ENCODE measurements at regions not wholly inside any gene's neighbourhood (a gene's known extent, or its start where the extent isn't known, plus 50 kb on each side); places are given as distances from the start of the nearest gene placed in this dataset.
"Not testable (repeated sequence)": the region's sequence is repeated elsewhere in the genome, so short reads cannot be mapped to it uniquely, and the experiment has no call there.

DNA sequence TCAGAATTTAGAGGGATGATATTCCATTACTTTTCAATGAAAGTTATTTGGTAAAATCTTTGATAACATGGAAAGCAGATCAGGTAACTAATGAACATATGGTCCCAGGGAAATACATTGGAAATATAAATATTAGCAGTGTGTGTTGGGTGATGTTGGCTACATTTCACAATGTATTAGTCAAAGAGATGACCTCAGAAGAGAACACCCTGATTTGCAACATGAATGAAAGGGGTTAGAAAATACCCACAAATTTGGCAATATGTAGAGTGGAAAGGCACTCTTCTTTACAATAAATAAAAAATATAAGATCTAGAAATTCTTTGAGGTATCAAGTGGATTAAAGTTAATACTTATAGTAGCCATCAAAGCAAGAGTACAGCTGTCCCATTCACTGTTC lies 606.7 kb downstream of the PSAT1 start:
- H3K4me3 ChIP-seq (ENCODE audit: low read depth, low read length), result no peak overlapping the region
- ChIA-PET POLR2A (no interaction called here), CTCF (no interaction called here)
- TF ChIP-seq, protein P1, sequence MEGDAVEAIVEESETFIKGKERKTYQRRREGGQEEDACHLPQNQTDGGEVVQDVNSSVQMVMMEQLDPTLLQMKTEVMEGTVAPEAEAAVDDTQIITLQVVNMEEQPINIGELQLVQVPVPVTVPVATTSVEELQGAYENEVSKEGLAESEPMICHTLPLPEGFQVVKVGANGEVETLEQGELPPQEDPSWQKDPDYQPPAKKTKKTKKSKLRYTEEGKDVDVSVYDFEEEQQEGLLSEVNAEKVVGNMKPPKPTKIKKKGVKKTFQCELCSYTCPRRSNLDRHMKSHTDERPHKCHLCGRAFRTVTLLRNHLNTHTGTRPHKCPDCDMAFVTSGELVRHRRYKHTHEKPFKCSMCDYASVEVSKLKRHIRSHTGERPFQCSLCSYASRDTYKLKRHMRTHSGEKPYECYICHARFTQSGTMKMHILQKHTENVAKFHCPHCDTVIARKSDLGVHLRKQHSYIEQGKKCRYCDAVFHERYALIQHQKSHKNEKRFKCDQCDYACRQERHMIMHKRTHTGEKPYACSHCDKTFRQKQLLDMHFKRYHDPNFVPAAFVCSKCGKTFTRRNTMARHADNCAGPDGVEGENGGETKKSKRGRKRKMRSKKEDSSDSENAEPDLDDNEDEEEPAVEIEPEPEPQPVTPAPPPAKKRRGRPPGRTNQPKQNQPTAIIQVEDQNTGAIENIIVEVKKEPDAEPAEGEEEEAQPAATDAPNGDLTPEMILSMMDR (IDR thresholded peaks at IDR 0.05; ENCODE audit: low read depth, low read length), result no peak
- H3K27me3 ChIP-seq (ENCODE audit: control insufficient read depth, insufficient read depth, low read length), result no peaks in the 10 kb centered on the region
- no peaks in the 10 kb centered on the region for H3K9me3 ChIP-seq (ENCODE audit: control insufficient read depth, insufficient read depth, low read length)
- no peak for DNase-seq (ENCODE audit: low read depth, low spot score)
- H3K27ac ChIP-seq (ENCODE audit: low read depth, low read length), result no peak overlapping the region

- no peak overlapping the region for H3K4me3 ChIP-seq (ENCODE audit: low read depth, low read length)
- TF ChIP-seq, protein P1 (IDR thresholded peaks at IDR 0.05; ENCODE audit: low read depth, low read length), result no peak
- POLR2A ChIA-PET, result interaction anchor here (1.1 kb wide), 1 partner anchor 33 kb away, joined by 3 read pairs; no protein-coding TSS in a partner anchor
- CTCF ChIA-PET, result interaction anchor here (0.7 kb wide), 1 partner anchor 34 kb away, joined by 4 read pairs; no protein-coding TSS in a partner anchor
- no peaks in the 10 kb centered on the region for H3K27me3 ChIP-seq (ENCODE audit: control insufficient read depth, insufficient read depth, low read length)
- H3K27ac ChIP-seq (ENCODE audit: low read depth, low read length), result no peak overlapping the region
- H3K9me3 ChIP-seq (ENCODE audit: control insufficient read depth, insufficient read depth, low read length), result peaks cover 2% of the 10 kb centered on the region; the same call in 1 of the 2 replicates
- no peak for DNase-seq (ENCODE audit: low read depth, low spot score)
Measured at GRCh38 chr9:78904686-78905085, 607.8 kb downstream of the PSAT1 start.

- ChIA-PET CTCF (no interaction called here), POLR2A (interaction anchor here (1.1 kb wide), 1 partner anchor 34 kb away, joined by 3 read pairs; no protein-coding TSS in a partner anchor)
- H3K27ac ChIP-seq (ENCODE audit: low read depth, low read length), result no peak overlapping the region
- no peaks in the 10 kb centered on the region for H3K27me3 ChIP-seq (ENCODE audit: control insufficient read depth, insufficient read depth, low read length)
- no peak overlapping the region for H3K4me3 ChIP-seq (ENCODE audit: low read depth, low read length)
- TF ChIP-seq, protein P1 (IDR thresholded peaks at IDR 0.05; ENCODE audit: low read depth, low read length), result no peak
- DNase-seq (ENCODE audit: low read depth, low spot score), result no peak
- peaks cover 2% of the 10 kb centered on the region; the same call in 1 of the 2 replicates for H3K9me3 ChIP-seq (ENCODE audit: control insufficient read depth, insufficient read depth, low read length)
Measured at GRCh38 chr9:78905387-78905786, 608.5 kb downstream of the PSAT1 start.

DNA sequence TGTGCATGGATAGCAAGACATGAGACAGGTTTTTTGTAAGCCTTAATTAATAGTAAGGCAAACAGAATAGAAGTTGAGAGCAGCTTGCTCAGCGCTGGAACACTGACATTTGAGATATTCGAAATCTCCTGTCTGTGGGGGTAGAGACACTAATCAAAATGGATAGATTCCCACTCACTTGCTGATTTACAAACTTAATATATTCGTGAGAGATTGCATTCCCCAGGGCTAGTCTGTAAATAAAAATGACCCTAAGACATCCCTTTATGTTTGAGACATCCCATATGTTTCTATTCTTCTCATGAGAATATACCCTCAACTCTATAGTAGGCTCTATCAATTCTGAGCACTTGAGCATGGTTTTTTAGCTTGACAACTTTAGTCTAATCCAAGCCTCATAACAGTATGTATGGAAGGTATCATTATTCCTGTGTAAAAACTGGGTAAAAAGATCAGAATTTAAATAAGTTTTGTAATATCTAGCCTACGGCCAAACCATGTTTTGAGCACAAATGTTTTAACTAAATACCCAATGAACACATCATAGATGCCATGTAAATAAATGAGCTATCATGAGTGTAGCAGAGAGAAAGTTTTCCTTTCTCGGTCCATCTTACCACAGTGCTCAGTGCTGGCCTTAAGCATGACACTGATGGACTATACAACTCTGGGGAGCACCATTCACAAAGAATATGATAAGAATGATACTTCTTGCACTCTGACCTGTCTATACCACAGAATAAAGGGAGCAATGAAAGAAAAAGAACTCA lies 609.2 kb downstream of the PSAT1 start:
- H3K4me3 ChIP-seq (ENCODE audit: low read depth, low read length), result no peak overlapping the region
- TF ChIP-seq, protein P1 (IDR thresholded peaks at IDR 0.05; ENCODE audit: low read depth, low read length), result no peak
- H3K9me3 ChIP-seq (ENCODE audit: control insufficient read depth, insufficient read depth, low read length), result peaks cover 2% of the 10 kb centered on the region; the same call in 1 of the 2 replicates
- CTCF ChIA-PET, result interaction anchor here (1.0 kb wide), 1 partner anchor 34 kb away, joined by 3 read pairs; no protein-coding TSS in a partner anchor
- no peak overlapping the region for H3K27ac ChIP-seq (ENCODE audit: low read depth, low read length)
- H3K27me3 ChIP-seq (ENCODE audit: control insufficient read depth, insufficient read depth, low read length), result no peaks in the 10 kb centered on the region
- POLR2A ChIA-PET, result no interaction called here
- no peak for DNase-seq (ENCODE audit: low read depth, low spot score)

DNA sequence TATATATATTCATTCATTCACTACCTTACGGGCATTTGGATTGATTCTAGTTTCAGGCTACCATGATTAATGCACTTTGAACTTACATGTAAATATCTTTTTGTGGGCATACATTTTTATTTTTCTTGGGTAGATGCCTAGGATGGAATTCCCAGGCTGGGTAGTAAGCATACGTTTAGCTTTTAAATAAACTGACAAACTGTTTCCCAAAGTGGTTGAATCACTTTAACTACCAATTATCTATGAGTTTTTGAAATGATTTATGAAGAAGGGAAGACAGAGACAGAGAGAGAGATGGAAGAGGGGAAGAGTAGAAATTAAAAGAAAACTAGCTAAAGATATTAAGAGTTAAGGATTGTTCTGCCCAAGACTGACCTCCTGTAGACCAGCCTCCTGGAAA lies 612.6 kb downstream of the PSAT1 start:
- DNase-seq (ENCODE audit: low read depth, low spot score), result no peak
- ChIA-PET CTCF (no interaction called here), POLR2A (no interaction called here)
- Histone ChIP-seq H3K27me3 (ENCODE audit: control insufficient read depth, insufficient read depth, low read length) (no peaks in the 10 kb centered on the region), H3K9me3 (ENCODE audit: control insufficient read depth, insufficient read depth, low read length) (peaks cover 2% of the 10 kb centered on the region; the same call in 1 of the 2 replicates), H3K27ac (ENCODE audit: low read depth, low read length) (no peak overlapping the region), H3K4me3 (ENCODE audit: low read depth, low read length) (no peak overlapping the region)
- TF ChIP-seq, protein P1 (IDR thresholded peaks at IDR 0.05; ENCODE audit: low read depth, low read length), result no peak

DNA sequence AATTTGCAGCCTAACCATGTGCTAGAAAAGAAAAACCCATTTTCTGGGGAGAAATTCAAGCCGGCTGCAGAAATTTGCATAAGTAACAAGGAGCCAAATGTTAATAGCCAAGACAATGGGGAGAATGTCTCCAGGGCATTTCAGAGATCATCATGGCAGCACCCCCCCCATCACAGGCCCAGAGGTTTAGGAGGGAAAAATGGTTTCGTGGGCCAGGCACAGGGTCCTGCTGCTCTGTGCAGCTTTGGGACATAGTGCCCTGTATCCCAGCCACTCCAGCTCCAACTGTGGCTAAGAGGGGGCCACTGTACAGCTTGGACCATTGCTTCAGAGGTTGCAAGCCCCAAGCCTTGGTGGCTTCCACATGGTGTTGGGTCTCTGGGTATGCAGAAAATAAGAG lies 620.0 kb downstream of the PSAT1 start:
- H3K27ac ChIP-seq (ENCODE audit: low read depth, low read length); DNase-seq (ENCODE audit: low read depth, low spot score); H3K27me3 ChIP-seq (ENCODE audit: control insufficient read depth, insufficient read depth, low read length); H3K9me3 ChIP-seq (ENCODE audit: control insufficient read depth, insufficient read depth, low read length); H3K4me3 ChIP-seq (ENCODE audit: low read depth, low read length); POLR2A ChIA-PET; CTCF ChIA-PET: not testable (repeated sequence)
